ENCODE measurements at regions not wholly inside any gene's neighbourhood (a gene's known extent, or its start where the extent isn't known, plus 50 kb on each side); places are given as distances from the start of the nearest gene placed in this dataset.

- TF ChIP-seq, protein P1, sequence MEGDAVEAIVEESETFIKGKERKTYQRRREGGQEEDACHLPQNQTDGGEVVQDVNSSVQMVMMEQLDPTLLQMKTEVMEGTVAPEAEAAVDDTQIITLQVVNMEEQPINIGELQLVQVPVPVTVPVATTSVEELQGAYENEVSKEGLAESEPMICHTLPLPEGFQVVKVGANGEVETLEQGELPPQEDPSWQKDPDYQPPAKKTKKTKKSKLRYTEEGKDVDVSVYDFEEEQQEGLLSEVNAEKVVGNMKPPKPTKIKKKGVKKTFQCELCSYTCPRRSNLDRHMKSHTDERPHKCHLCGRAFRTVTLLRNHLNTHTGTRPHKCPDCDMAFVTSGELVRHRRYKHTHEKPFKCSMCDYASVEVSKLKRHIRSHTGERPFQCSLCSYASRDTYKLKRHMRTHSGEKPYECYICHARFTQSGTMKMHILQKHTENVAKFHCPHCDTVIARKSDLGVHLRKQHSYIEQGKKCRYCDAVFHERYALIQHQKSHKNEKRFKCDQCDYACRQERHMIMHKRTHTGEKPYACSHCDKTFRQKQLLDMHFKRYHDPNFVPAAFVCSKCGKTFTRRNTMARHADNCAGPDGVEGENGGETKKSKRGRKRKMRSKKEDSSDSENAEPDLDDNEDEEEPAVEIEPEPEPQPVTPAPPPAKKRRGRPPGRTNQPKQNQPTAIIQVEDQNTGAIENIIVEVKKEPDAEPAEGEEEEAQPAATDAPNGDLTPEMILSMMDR (IDR thresholded peaks at IDR 0.05), result no peak
- no peak for TF ChIP-seq POLR2A (IDR thresholded peaks at IDR 0.05)
These were observed 921.8 kb upstream of the PCDH10 start for GRCh38 chr4:132227151-132227856.

Data from lower leg skin (tissue), 3 donors.